ENCODE measurements at regions not wholly inside any gene's neighbourhood (a gene's known extent, or its start where the extent isn't known, plus 50 kb on each side); places are given as distances from the start of the nearest gene placed in this dataset.

DNA sequence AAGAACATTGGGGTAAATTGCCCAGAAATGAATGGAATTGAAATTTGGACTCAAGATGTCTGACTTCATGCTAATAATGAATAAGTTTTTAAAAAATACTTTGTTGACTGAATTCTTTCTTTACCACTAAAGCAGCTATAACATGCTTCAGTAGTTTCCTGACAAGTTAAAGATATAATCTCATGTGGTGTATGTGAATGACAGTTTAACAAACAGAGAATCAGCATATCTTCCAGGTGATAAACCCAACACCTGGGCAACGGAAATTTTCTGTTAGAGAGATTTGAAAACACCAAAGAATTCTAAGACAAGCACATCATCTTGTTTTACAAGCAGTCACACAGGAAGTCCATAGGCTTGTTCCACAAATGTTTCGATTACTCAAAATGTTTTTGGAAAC, 372.6 kb upstream of the VRK2 start:
- TF ChIP-seq, protein P1, sequence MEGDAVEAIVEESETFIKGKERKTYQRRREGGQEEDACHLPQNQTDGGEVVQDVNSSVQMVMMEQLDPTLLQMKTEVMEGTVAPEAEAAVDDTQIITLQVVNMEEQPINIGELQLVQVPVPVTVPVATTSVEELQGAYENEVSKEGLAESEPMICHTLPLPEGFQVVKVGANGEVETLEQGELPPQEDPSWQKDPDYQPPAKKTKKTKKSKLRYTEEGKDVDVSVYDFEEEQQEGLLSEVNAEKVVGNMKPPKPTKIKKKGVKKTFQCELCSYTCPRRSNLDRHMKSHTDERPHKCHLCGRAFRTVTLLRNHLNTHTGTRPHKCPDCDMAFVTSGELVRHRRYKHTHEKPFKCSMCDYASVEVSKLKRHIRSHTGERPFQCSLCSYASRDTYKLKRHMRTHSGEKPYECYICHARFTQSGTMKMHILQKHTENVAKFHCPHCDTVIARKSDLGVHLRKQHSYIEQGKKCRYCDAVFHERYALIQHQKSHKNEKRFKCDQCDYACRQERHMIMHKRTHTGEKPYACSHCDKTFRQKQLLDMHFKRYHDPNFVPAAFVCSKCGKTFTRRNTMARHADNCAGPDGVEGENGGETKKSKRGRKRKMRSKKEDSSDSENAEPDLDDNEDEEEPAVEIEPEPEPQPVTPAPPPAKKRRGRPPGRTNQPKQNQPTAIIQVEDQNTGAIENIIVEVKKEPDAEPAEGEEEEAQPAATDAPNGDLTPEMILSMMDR (IDR thresholded peaks at IDR 0.05), result no peak
- TF ChIP-seq POLR2A (IDR thresholded peaks at IDR 0.05) (no peak), POLR2AphosphoS5 (IDR thresholded peaks at IDR 0.05) (no peak)
